ENCODE measurements at regions not wholly inside any gene's neighbourhood (a gene's known extent, or its start where the extent isn't known, plus 50 kb on each side); places are given as distances from the start of the nearest gene placed in this dataset.
A peak's percentile ranks its signal among the peaks of the same experiment; 100 is the strongest.

DNA sequence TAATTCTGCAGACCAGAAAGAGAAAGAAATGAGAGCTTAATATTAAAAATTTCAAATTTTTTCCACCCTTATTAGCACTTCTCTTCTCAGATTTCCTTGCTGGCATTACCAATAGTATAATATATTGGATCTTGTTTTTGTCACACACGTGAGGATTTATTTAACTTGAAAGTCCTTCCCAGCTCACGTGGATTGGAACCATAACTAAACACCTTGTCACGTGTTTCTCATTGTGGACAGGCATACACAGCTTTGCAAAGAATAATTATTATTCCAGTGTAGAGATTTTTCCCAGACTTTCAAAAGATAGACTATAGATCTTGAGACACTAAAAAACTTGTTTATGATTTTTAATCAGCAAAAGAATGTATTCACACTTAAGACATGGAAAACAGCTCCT lies 123.8 kb upstream of the LPAR1 start:
- Histone ChIP-seq H3K36me3 (ENCODE audit: control insufficient read depth, insufficient read depth, low read length) (no peaks in the 10 kb centered on the region), H3K4me3 (ENCODE audit: low read depth, low read length) (no peak overlapping the region), H3K27me3 (ENCODE audit: control insufficient read depth, insufficient read depth, low read length) (no peaks in the 10 kb centered on the region)
- no peak for DNase-seq (ENCODE audit: low read depth)
- TF ChIP-seq CTCF (IDR thresholded peaks at IDR 0.05; ENCODE audit: insufficient read depth, low read length, severe bottlenecking), result no peak
- no peak for FAIRE-seq

DNA sequence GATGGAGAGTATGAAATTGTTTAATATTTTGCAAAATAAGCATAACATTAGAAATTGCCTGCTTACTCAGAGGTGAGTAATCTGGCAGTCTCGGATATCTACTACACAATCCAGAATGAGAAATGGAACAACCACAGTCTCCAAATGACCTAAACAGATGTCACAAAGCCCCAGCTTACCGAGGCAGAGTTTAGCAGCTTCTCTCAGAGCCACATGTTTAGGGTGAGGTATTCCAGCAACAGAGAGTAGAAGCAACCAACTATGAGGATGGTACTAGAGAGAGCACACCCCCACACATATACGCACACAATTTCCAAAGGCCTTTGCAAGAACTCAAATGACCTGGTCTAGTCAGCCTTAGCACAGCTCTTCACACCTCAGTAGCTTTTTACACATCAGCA lies 122.7 kb upstream of the LPAR1 start:
- Histone ChIP-seq H3K36me3 (ENCODE audit: control insufficient read depth, insufficient read depth, low read length) (no peaks in the 10 kb centered on the region), H3K27me3 (ENCODE audit: control insufficient read depth, insufficient read depth, low read length) (no peaks in the 10 kb centered on the region), H3K4me3 (ENCODE audit: low read depth, low read length) (no peak overlapping the region)
- no peak for TF ChIP-seq CTCF (IDR thresholded peaks at IDR 0.05; ENCODE audit: insufficient read depth, low read length, severe bottlenecking)
- DNase-seq (ENCODE audit: low read depth) (peak; percentile 66), FAIRE-seq (no peak)

DNA sequence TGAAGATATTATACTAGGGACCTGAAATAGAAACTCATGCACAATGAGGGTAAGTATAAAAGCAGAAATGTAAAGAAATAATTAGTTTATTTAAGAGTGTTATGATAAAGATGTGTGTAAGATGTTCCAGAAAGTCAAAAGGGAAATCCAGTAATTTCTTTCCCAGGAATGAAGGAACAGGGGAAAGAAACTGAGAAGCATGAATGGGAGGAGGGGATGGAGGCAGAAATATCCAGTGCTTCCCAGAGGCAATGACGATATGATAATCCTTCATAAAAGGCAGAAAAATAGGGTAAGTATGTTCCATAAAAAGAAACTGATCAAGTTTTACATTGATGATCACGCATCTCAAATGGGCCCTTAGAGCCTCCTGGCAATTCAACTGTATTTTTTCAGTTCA lies 120.7 kb upstream of the LPAR1 start:
- no peak overlapping the region for H3K4me3 ChIP-seq (ENCODE audit: low read depth, low read length)
- no peaks in the 10 kb centered on the region for H3K27me3 ChIP-seq (ENCODE audit: control insufficient read depth, insufficient read depth, low read length)
- FAIRE-seq, result no peak
- DNase-seq (ENCODE audit: low read depth), result no peak
- TF ChIP-seq CTCF (IDR thresholded peaks at IDR 0.05; ENCODE audit: insufficient read depth, low read length, severe bottlenecking), result no peak
- H3K36me3 ChIP-seq (ENCODE audit: control insufficient read depth, insufficient read depth, low read length), result no peaks in the 10 kb centered on the region

DNA sequence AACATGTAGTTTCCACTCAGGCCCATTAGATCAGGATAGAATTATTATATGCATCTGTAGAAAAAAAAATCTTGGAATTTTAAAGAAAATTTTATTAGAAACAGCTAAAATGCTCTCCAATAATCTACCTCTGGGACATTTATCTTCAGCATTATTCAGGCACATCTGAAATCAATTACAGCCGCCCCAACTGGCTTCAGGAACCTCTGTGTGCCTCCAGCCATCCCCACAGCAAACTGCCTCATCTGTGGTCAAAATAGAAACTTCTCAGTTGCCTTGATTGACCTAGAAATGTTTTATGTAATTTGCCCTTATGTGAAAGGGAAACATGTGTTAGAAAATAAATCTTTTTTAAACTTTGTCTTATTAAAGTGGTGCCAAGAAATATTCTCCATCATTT lies 120.1 kb upstream of the LPAR1 start:
- Histone ChIP-seq H3K36me3 (ENCODE audit: control insufficient read depth, insufficient read depth, low read length) (no peaks in the 10 kb centered on the region), H3K27me3 (ENCODE audit: control insufficient read depth, insufficient read depth, low read length) (no peaks in the 10 kb centered on the region), H3K4me3 (ENCODE audit: low read depth, low read length) (no peak overlapping the region)
- no peak for FAIRE-seq
- DNase-seq (ENCODE audit: low read depth), result no peak
- no peak for TF ChIP-seq CTCF (IDR thresholded peaks at IDR 0.05; ENCODE audit: insufficient read depth, low read length, severe bottlenecking)

- no peak overlapping the region for H3K4me3 ChIP-seq (ENCODE audit: low read depth, low read length)
- no peaks in the 10 kb centered on the region for H3K27me3 ChIP-seq (ENCODE audit: control insufficient read depth, insufficient read depth, low read length)
- H3K36me3 ChIP-seq (ENCODE audit: control insufficient read depth, insufficient read depth, low read length), result no peaks in the 10 kb centered on the region
- DNase-seq (ENCODE audit: low read depth) (no peak), FAIRE-seq (peak; percentile 18)
- TF ChIP-seq CTCF (IDR thresholded peaks at IDR 0.05; ENCODE audit: insufficient read depth, low read length, severe bottlenecking), result no peak
Observed at GRCh38 chr9:111154081-111154562, 115.9 kb upstream of the LPAR1 start.

DNA sequence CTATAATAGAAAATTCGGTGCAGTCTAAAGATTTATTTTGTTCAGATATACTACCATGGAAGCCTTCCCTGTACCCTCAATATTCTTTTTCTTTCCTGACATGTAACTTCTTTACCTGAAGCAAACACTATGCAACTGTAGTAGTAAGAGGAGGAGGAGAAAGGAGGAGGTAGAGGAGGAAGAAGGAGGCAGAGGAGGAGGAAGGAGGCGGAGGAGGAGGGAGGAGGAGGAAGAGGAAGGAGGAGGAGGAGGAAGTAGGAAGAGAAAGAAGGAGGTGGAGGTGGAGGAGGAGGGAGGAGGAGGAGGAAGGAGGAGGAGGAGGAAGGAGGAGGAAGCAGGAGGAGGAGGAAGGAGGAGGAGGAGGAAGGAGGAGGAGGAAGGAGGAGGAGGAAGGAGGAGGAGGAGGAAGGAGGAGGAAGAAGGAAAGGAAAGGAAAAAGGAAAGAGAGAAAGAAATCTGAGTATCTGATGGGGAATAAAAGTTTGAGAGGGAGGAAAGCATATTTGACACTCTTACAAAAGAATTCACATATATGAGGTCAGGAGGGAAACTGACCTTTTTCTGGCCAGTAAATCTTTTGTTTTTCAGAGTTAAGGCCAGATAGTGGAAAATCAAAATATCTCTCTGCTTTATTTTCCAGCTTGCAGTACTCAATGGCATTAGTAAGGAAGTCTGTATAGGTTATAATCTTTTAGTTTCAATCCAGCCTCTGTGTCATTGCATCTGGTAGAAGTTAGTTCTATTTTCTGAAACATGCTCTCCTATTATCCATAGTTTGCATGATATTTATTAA lies 114.5 kb upstream of the LPAR1 start:
- Histone ChIP-seq H3K4me3 (ENCODE audit: low read depth, low read length) (no peak overlapping the region), H3K36me3 (ENCODE audit: control insufficient read depth, insufficient read depth, low read length) (no peaks in the 10 kb centered on the region), H3K27me3 (ENCODE audit: control insufficient read depth, insufficient read depth, low read length) (no peaks in the 10 kb centered on the region)
- DNase-seq (ENCODE audit: low read depth) (no peak), FAIRE-seq (no peak)
- TF ChIP-seq CTCF (IDR thresholded peaks at IDR 0.05; ENCODE audit: insufficient read depth, low read length, severe bottlenecking), result no peak
